ENCODE measurements at regions not wholly inside any gene's neighbourhood (a gene's known extent, or its start where the extent isn't known, plus 50 kb on each side); places are given as distances from the start of the nearest gene placed in this dataset.

- Histone ChIP-seq H3K9ac (ENCODE audit: low read depth, low read length) (no peak overlapping the region), H2AFZ (ENCODE audit: low read depth, low read length) (no peak overlapping the region), H3K4me2 (ENCODE audit: insufficient read depth, low read length) (no peak overlapping the region), H4K20me1 (ENCODE audit: insufficient read depth, low read length) (no peaks in the 10 kb centered on the region), H3K27ac (ENCODE audit: low read length) (no peak overlapping the region), H3K36me3 (ENCODE audit: insufficient read depth, low read length) (no peaks in the 10 kb centered on the region), H3K79me2 (ENCODE audit: insufficient read depth, low read length) (no peaks in the 10 kb centered on the region), H3K27me3 (ENCODE audit: insufficient read depth, low read length, poor library complexity) (no peaks in the 10 kb centered on the region), H3K4me1 (ENCODE audit: insufficient read depth, low read length) (no peaks in the 10 kb centered on the region), H3K9me3 (ENCODE audit: insufficient read depth, low read length, severe bottlenecking) (no peaks in the 10 kb centered on the region), H3K4me3 (ENCODE audit: low read depth in 1 of 2, low read length in 2 of 2) (no peak overlapping the region)
- no peak for DNase-seq
- no peak for ATAC-seq (ENCODE audit: insufficient read depth, low read depth)
- TF ChIP-seq EZH2 (IDR thresholded peaks at IDR 0.05; ENCODE audit: borderline replicate concordance, low read depth, low read length, severe bottlenecking): no peak
- TF ChIP-seq, protein P1, sequence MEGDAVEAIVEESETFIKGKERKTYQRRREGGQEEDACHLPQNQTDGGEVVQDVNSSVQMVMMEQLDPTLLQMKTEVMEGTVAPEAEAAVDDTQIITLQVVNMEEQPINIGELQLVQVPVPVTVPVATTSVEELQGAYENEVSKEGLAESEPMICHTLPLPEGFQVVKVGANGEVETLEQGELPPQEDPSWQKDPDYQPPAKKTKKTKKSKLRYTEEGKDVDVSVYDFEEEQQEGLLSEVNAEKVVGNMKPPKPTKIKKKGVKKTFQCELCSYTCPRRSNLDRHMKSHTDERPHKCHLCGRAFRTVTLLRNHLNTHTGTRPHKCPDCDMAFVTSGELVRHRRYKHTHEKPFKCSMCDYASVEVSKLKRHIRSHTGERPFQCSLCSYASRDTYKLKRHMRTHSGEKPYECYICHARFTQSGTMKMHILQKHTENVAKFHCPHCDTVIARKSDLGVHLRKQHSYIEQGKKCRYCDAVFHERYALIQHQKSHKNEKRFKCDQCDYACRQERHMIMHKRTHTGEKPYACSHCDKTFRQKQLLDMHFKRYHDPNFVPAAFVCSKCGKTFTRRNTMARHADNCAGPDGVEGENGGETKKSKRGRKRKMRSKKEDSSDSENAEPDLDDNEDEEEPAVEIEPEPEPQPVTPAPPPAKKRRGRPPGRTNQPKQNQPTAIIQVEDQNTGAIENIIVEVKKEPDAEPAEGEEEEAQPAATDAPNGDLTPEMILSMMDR (IDR thresholded peaks at IDR 0.05; ENCODE audit: borderline replicate concordance, extremely low read depth, low read length, poor library complexity, severe bottlenecking): no peak
Observed at GRCh38 chr1:163655565-163655964, 333.8 kb downstream of the NUF2 start.

DNA sequence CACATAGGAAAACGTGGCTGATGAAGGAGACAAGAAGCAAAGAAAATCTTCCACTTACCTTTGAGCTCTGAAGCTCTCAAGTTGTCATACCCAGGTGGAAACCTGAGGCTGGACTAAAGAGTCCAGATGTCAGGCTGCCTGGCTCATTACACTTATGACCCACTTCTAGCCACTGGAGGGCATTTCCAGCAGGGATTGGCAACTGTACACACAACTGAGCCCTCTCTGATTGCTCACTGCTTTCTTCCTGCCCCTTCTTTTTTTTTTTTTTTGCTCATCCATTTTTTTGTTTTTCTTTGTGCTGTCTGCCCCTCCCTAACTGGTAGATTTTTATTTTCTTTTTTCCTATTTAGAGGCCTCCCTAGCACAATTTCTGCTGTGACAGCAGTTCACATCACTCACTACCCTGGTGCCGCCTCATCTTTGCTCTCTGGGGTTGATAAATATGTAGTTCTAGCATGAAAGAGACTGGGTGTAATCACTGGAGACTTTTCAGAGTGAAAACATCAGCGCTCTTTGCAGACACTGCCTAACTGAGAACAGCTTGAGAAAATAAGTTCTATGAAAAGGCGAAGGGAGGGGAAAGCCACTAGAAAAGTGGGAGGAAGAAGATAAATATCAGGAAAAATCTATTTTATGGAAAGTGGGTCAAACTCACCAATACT lies 334.5 kb downstream of the NUF2 start:
- DNase-seq (no peak), ATAC-seq (ENCODE audit: insufficient read depth, low read depth) (no peak)
- TF ChIP-seq, protein P1 (IDR thresholded peaks at IDR 0.05; ENCODE audit: borderline replicate concordance, extremely low read depth, low read length, poor library complexity, severe bottlenecking): no peak
- no peak for TF ChIP-seq EZH2 (IDR thresholded peaks at IDR 0.05; ENCODE audit: borderline replicate concordance, low read depth, low read length, severe bottlenecking)

DNA sequence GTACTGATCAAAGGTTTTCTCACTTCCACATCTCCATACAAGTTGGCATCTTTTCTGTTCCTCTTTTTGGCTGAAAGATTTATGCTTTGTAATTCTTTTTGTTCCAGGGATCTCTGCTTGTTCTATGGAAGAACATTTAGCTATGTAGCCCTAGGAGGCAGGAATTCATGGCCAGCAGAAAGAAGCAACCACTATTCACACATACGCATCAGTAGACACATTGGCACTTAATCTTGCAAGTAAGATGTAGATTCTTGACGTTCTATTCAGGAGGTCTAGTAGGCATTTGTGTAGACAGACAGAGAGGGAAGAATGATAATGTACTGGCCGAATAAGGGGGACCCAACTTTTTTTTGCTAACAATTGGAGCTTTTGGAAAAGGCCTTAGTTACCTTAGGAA lies 336.0 kb downstream of the NUF2 start:
- DNase-seq (no peak), ATAC-seq (ENCODE audit: insufficient read depth, low read depth) (no peak)
- no peaks in the 10 kb centered on the region for H4K20me1 ChIP-seq (ENCODE audit: insufficient read depth, low read length)
- H3K4me1 ChIP-seq (ENCODE audit: insufficient read depth, low read length): no peaks in the 10 kb centered on the region
- no peak overlapping the region for H3K4me2 ChIP-seq (ENCODE audit: insufficient read depth, low read length)
- no peaks in the 10 kb centered on the region for H3K36me3 ChIP-seq (ENCODE audit: insufficient read depth, low read length)
- no peak overlapping the region for H3K27ac ChIP-seq (ENCODE audit: low read length)
- H3K79me2 ChIP-seq (ENCODE audit: insufficient read depth, low read length): no peaks in the 10 kb centered on the region
- TF ChIP-seq, protein P1 (IDR thresholded peaks at IDR 0.05; ENCODE audit: borderline replicate concordance, extremely low read depth, low read length, poor library complexity, severe bottlenecking): no peak
- TF ChIP-seq EZH2 (IDR thresholded peaks at IDR 0.05; ENCODE audit: borderline replicate concordance, low read depth, low read length, severe bottlenecking): no peak
- H3K9ac ChIP-seq (ENCODE audit: low read depth, low read length): no peak overlapping the region
- H3K27me3 ChIP-seq (ENCODE audit: insufficient read depth, low read length, poor library complexity): no peaks in the 10 kb centered on the region
- no peak overlapping the region for H3K4me3 ChIP-seq (ENCODE audit: low read depth in 1 of 2, low read length in 2 of 2)
- no peaks in the 10 kb centered on the region for H3K9me3 ChIP-seq (ENCODE audit: insufficient read depth, low read length, severe bottlenecking)
- H2AFZ ChIP-seq (ENCODE audit: low read depth, low read length): no peak overlapping the region

More for the DNA sequence above, 334.5 kb downstream of the NUF2 start:
- H3K4me1 ChIP-seq (ENCODE audit: insufficient read depth, low read length): no peaks in the 10 kb centered on the region
- no peak overlapping the region for H3K9ac ChIP-seq (ENCODE audit: low read depth, low read length)
- H3K79me2 ChIP-seq (ENCODE audit: insufficient read depth, low read length): no peaks in the 10 kb centered on the region
- no peaks in the 10 kb centered on the region for H3K36me3 ChIP-seq (ENCODE audit: insufficient read depth, low read length)
- H3K4me2 ChIP-seq (ENCODE audit: insufficient read depth, low read length): no peak overlapping the region
- H3K27me3 ChIP-seq (ENCODE audit: insufficient read depth, low read length, poor library complexity): no peaks in the 10 kb centered on the region
- H3K9me3 ChIP-seq (ENCODE audit: insufficient read depth, low read length, severe bottlenecking): no peaks in the 10 kb centered on the region
- H4K20me1 ChIP-seq (ENCODE audit: insufficient read depth, low read length): no peaks in the 10 kb centered on the region
- no peak overlapping the region for H3K27ac ChIP-seq (ENCODE audit: low read length)
- H3K4me3 ChIP-seq (ENCODE audit: low read depth in 1 of 2, low read length in 2 of 2): no peak overlapping the region
- H2AFZ ChIP-seq (ENCODE audit: low read depth, low read length): no peak overlapping the region
